ENCODE measurements at regions not wholly inside any gene's neighbourhood (a gene's known extent, or its start where the extent isn't known, plus 50 kb on each side); places are given as distances from the start of the nearest gene placed in this dataset.

DNA sequence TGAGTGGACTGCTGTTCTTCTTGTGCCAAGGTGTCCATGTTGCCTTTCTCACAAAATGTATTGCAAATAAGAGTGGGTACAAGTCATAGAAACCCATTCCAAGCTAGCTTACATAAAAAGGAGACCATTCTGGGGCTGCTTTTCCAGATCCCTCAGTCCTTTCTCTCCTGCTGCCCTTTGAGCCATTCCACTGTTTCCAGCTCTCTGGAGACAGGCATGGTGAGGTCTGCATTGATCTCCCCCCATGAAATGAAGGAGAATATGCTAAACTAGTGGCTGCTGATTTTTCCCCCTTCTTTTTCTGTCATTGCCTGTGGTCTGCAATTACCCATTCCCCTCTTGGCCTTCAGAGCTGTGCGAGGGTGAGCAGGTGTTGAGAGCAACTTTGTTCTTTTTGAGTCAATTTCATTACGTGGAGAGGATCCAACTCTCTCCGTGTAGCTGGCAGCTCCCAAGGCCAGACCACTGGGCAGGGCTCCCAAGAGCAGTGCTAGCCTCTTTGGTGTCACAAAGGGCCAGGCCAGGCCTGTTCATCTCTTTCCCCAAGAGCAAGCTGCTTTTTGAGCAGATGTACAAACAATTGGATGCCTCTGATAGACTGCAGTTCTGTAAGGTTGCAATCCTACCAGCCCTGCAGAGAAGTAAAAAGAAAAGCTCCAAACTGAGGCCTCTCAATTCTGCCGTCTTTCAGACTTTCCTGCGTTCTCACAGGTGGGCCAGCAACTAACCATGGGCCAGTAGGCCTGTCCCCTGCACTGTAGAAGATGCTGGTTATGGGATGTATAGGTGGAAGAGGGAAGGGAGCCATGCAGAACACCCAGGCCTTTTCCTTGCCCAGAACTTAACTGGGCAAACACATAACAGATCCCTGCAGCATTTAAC lies 96.1 kb upstream of the ARMC2 start:
- TF ChIP-seq, protein P1, sequence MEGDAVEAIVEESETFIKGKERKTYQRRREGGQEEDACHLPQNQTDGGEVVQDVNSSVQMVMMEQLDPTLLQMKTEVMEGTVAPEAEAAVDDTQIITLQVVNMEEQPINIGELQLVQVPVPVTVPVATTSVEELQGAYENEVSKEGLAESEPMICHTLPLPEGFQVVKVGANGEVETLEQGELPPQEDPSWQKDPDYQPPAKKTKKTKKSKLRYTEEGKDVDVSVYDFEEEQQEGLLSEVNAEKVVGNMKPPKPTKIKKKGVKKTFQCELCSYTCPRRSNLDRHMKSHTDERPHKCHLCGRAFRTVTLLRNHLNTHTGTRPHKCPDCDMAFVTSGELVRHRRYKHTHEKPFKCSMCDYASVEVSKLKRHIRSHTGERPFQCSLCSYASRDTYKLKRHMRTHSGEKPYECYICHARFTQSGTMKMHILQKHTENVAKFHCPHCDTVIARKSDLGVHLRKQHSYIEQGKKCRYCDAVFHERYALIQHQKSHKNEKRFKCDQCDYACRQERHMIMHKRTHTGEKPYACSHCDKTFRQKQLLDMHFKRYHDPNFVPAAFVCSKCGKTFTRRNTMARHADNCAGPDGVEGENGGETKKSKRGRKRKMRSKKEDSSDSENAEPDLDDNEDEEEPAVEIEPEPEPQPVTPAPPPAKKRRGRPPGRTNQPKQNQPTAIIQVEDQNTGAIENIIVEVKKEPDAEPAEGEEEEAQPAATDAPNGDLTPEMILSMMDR (IDR thresholded peaks at IDR 0.05), result no peak
- no peak for TF ChIP-seq POLR2A (IDR thresholded peaks at IDR 0.05)
